ENCODE measurements at regions not wholly inside any gene's neighbourhood (a gene's known extent, or its start where the extent isn't known, plus 50 kb on each side); places are given as distances from the start of the nearest gene placed in this dataset.
A peak's percentile ranks its signal among the peaks of the same experiment; 100 is the strongest.

DNA sequence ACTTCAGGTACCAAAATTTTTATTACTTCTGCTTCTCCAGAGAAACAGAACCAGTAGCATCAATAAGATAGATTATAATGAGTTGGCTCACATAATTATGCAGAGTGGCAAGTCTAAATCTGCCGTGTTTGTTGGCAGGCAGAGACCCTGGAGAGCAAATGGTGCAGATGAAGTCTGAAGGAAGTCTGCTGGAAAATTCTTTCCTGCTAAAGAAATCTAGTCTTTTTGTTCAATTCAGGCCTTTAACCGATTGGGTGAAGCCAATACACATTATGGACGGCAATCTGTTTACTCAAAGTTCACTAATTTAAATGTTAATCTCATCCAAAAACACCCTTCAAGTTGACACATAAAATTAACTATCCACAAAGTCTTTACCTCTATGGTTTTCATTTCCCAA lies 156.0 kb downstream of the TBX22 start:
- TF ChIP-seq, protein P1, sequence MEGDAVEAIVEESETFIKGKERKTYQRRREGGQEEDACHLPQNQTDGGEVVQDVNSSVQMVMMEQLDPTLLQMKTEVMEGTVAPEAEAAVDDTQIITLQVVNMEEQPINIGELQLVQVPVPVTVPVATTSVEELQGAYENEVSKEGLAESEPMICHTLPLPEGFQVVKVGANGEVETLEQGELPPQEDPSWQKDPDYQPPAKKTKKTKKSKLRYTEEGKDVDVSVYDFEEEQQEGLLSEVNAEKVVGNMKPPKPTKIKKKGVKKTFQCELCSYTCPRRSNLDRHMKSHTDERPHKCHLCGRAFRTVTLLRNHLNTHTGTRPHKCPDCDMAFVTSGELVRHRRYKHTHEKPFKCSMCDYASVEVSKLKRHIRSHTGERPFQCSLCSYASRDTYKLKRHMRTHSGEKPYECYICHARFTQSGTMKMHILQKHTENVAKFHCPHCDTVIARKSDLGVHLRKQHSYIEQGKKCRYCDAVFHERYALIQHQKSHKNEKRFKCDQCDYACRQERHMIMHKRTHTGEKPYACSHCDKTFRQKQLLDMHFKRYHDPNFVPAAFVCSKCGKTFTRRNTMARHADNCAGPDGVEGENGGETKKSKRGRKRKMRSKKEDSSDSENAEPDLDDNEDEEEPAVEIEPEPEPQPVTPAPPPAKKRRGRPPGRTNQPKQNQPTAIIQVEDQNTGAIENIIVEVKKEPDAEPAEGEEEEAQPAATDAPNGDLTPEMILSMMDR (IDR thresholded peaks at IDR 0.05; ENCODE audit: unreplicated experiment), result no peak

DNA sequence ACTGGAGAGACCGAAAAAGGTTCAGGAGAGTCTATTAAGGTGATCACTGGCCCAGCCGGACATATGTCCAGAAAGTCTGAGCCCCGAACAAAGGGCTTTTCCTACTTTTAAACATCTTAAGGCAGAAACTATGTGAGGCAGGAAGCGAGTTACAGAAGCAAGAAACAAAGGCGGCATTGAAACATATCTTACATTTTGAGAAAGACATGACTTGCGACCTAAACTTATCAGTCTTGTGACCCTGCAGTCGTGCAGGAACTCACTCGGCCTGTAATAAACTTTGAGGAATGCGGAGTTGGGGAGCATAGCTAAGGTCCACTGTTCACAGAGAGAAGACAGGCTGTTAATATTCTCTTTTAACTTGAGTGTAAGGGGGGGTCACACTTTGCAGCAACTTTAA lies 158.7 kb downstream of the TBX22 start:
- intact Hi-C loops (cut with micrococcal nuclease), result no loop called here
- H3K27ac Mint-ChIP-seq (ENCODE audit: low read depth, unreplicated experiment), result no peak overlapping the region
- no peak overlapping the region for H3K4me3 Mint-ChIP-seq (ENCODE audit: unreplicated experiment)
- DNase-seq (ENCODE audit: unreplicated experiment), result no peak
- H3K36me3 Mint-ChIP-seq (ENCODE audit: insufficient read depth, unreplicated experiment), result peaks cover 5% of the 10 kb centered on the region
- H3K4me1 Mint-ChIP-seq (ENCODE audit: insufficient read depth, unreplicated experiment), result no peaks in the 10 kb centered on the region
- BruUV-seq (replicated peaks), result no TSS peak
- POLR2A ChIA-PET, result no interaction called here
- H3K27me3 Mint-ChIP-seq (ENCODE audit: insufficient read depth, unreplicated experiment), result no peaks in the 10 kb centered on the region
- CTCF ChIA-PET, result no interaction called here
- TF ChIP-seq, protein P1 (IDR thresholded peaks at IDR 0.05; ENCODE audit: unreplicated experiment), result no peak
- H3K9me3 Mint-ChIP-seq (ENCODE audit: unreplicated experiment), result peaks cover 2% of the 10 kb centered on the region

More for the DNA sequence above, 156.0 kb downstream of the TBX22 start:
- CTCF ChIA-PET, result no interaction called here
- Mint-ChIP-seq H3K9me3 (ENCODE audit: unreplicated experiment) (peaks cover 9% of the 10 kb centered on the region), H3K4me3 (ENCODE audit: unreplicated experiment) (no peak overlapping the region), H3K4me1 (ENCODE audit: insufficient read depth, unreplicated experiment) (no peaks in the 10 kb centered on the region), H3K27me3 (ENCODE audit: insufficient read depth, unreplicated experiment) (no peaks in the 10 kb centered on the region), H3K36me3 (ENCODE audit: insufficient read depth, unreplicated experiment) (peaks cover 11% of the 10 kb centered on the region), H3K27ac (ENCODE audit: low read depth, unreplicated experiment) (no peak overlapping the region)
- intact Hi-C loops (cut with micrococcal nuclease), result no loop called here
- BruUV-seq (replicated peaks), result no TSS peak
- no peak for DNase-seq (ENCODE audit: unreplicated experiment)
- POLR2A ChIA-PET, result no interaction called here

GRCh38 chrX:80174925-80175574 lies 160.5 kb downstream of the TBX22 start:
- intact Hi-C loops (cut with micrococcal nuclease), result no loop called here
- TF ChIP-seq, protein P1 (IDR thresholded peaks at IDR 0.05; ENCODE audit: unreplicated experiment), result no peak
- H3K4me1 Mint-ChIP-seq (ENCODE audit: insufficient read depth, unreplicated experiment), result no peaks in the 10 kb centered on the region
- H3K4me3 Mint-ChIP-seq (ENCODE audit: unreplicated experiment), result no peak overlapping the region
- H3K9me3 Mint-ChIP-seq (ENCODE audit: unreplicated experiment), result no peaks in the 10 kb centered on the region
- POLR2A ChIA-PET, result no interaction called here
- H3K36me3 Mint-ChIP-seq (ENCODE audit: insufficient read depth, unreplicated experiment), result peaks cover 5% of the 10 kb centered on the region
- peak; percentile 5 for DNase-seq (ENCODE audit: unreplicated experiment)
- no peaks in the 10 kb centered on the region for H3K27me3 Mint-ChIP-seq (ENCODE audit: insufficient read depth, unreplicated experiment)
- no peak overlapping the region for H3K27ac Mint-ChIP-seq (ENCODE audit: low read depth, unreplicated experiment)
- CTCF ChIA-PET, result no interaction called here
- BruUV-seq (replicated peaks), result no TSS peak

DNA sequence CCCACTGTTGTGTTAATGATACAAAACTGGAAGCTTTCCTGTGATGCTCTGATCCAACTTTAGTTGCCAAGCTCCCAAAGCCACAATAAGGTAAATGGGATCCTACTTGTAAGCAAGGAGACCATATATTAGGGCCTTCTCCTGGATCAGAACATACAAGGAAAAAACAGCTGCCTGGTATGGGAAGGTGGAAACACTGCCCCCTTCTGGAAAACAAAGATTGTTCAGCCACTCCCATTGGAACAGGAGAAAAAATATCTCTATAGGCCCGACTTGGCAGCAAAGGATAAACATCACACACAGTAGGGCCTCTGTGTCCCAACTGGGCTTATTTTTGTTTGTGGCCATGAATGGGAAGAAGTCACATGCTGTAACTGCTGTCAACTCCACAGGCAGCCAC lies 166.5 kb downstream of the TBX22 start:
- Mint-ChIP-seq H3K9me3 (ENCODE audit: unreplicated experiment) (peaks cover 31% of the 10 kb centered on the region), H3K27me3 (ENCODE audit: insufficient read depth, unreplicated experiment) (no peaks in the 10 kb centered on the region), H3K4me1 (ENCODE audit: insufficient read depth, unreplicated experiment) (no peaks in the 10 kb centered on the region), H3K4me3 (ENCODE audit: unreplicated experiment) (no peak overlapping the region), H3K36me3 (ENCODE audit: insufficient read depth, unreplicated experiment) (no peaks in the 10 kb centered on the region), H3K27ac (ENCODE audit: low read depth, unreplicated experiment) (no peak overlapping the region)
- TF ChIP-seq, protein P1 (IDR thresholded peaks at IDR 0.05; ENCODE audit: unreplicated experiment), result no peak
- no TSS peak for BruUV-seq (replicated peaks)
- ChIA-PET CTCF (interaction anchor here (0.6 kb wide), 1 partner anchor 155 kb away, joined by 3 read pairs; no protein-coding TSS in a partner anchor), POLR2A (no interaction called here)
- peak; percentile 7 for DNase-seq (ENCODE audit: unreplicated experiment)
- intact Hi-C loops (cut with micrococcal nuclease), result no loop called here

Measured in MCF 10A (cell line).